Muscle layer of duodenum (tissue), 2 donors: ENCODE measurements at regions not wholly inside any gene's neighbourhood (a gene's known extent, or its start where the extent isn't known, plus 50 kb on each side); places are given as distances from the start of the nearest gene placed in this dataset.
"Not testable (repeated sequence)": the region's sequence is repeated elsewhere in the genome, so short reads cannot be mapped to it uniquely, and the experiment has no call there.

Experiments
- H3K27ac ChIP-seq: one replicate; pipeline ENCODE4 v1.7.0; 2013; ENCODE audit warnings: mild to moderate bottlenecking, low read length
- H3K27me3 ChIP-seq: one replicate; pipeline ENCODE4 v1.7.0; 2013; ENCODE audit warnings: low read depth, mild to moderate bottlenecking, control low read depth, low read length
- H3K36me3 ChIP-seq, 2 donors: one replicate each; pipeline ENCODE4 v1.7.0; 2013; ENCODE audit warnings: low read length in 2 of 2, control low read depth in 1 of 2, mild to moderate bottlenecking in 1 of 2; ENCODE audit not compliant: insufficient read depth in 2 of 2, control insufficient read depth in 1 of 2
- H3K4me1 ChIP-seq, 2 donors: one replicate each; pipeline ENCODE4 v1.7.0; 2013; ENCODE audit warnings: low read length in 2 of 2, mild to moderate bottlenecking in 2 of 2, control low read depth in 1 of 2, moderate library complexity in 1 of 2; ENCODE audit not compliant: insufficient read depth in 2 of 2, control insufficient read depth in 1 of 2
- H3K4me3 ChIP-seq, 2 donors: one replicate each; pipeline ENCODE4 v1.7.0; 2013; ENCODE audit warnings: low read length in 2 of 2, low read depth in 1 of 2, mild to moderate bottlenecking in 1 of 2
- H3K9me3 ChIP-seq, 2 donors: one replicate each; pipeline ENCODE4 v1.7.0; 2013; ENCODE audit warnings: low read length in 2 of 2, control low read depth in 1 of 2, mild to moderate bottlenecking in 1 of 2; ENCODE audit not compliant: control insufficient read depth in 1 of 2
- donor health status: healthy.

- no peak overlapping the region for H3K4me3 ChIP-seq
- H3K27me3 ChIP-seq, result no peaks in the 10 kb centered on the region
- H3K4me1 ChIP-seq, result no peaks in the 10 kb centered on the region
- no peaks in the 10 kb centered on the region for H3K36me3 ChIP-seq
- H3K27ac ChIP-seq, result no peak overlapping the region
- H3K9me3 ChIP-seq, result no peaks in the 10 kb centered on the region
Measured at GRCh38 chr2:180564051-180564450, 416.4 kb upstream of the UBE2E3 start.

DNA sequence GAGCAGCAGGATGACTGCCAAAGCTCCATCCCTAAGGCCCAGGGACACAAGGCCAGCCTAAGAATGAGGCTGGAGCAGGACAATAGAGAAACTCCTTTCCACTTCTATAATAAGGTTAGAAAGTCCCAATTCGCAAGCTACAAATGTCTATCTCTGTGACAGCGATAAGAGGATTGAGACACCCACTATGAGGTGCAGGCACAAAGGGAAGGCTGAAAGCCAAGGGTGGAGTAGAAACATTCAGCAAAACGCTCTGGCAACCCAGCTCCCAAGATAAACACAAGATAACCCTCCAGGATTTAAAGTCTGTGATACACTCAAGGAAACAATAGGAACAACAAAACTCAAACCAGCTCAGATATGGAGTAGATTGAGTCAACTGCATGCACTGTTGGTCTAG, 418.0 kb upstream of the UBE2E3 start:
- Histone ChIP-seq H3K27ac (no peak overlapping the region), H3K36me3 (no peaks in the 10 kb centered on the region), H3K4me1 (no peaks in the 10 kb centered on the region), H3K4me3 (no peak overlapping the region), H3K9me3 (no peaks in the 10 kb centered on the region), H3K27me3 (no peaks in the 10 kb centered on the region)

DNA sequence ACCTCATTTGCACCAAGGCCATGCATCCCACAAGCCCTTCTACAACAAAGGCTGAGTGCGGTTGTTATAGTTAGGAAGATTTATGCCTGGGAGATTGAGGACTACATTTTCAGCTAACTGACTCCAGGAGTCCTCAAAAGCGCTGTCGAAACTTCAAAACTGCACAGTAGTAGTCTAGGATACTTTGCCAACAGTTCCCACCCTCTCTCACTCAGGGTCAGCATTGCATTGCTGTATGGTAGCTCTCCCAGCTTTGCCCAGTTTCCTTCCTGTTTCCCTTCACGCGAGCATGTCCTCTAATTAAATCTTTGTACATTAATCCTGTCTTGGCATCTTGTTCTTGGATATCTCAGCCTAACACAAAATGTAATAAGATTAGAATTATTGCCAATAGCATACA, 420.6 kb upstream of the UBE2E3 start:
- no peak overlapping the region for H3K4me3 ChIP-seq
- no peak overlapping the region for H3K27ac ChIP-seq
- no peaks in the 10 kb centered on the region for H3K4me1 ChIP-seq
- no peaks in the 10 kb centered on the region for H3K27me3 ChIP-seq
- H3K36me3 ChIP-seq, result no peaks in the 10 kb centered on the region
- no peaks in the 10 kb centered on the region for H3K9me3 ChIP-seq

GRCh38 chr2:180559038-180559437, 421.4 kb upstream of the UBE2E3 start:
- Histone ChIP-seq H3K4me3 (no peak overlapping the region), H3K27ac (no peak overlapping the region), H3K36me3 (no peaks in the 10 kb centered on the region), H3K4me1 (no peaks in the 10 kb centered on the region), H3K27me3 (no peaks in the 10 kb centered on the region), H3K9me3 (no peaks in the 10 kb centered on the region)

DNA sequence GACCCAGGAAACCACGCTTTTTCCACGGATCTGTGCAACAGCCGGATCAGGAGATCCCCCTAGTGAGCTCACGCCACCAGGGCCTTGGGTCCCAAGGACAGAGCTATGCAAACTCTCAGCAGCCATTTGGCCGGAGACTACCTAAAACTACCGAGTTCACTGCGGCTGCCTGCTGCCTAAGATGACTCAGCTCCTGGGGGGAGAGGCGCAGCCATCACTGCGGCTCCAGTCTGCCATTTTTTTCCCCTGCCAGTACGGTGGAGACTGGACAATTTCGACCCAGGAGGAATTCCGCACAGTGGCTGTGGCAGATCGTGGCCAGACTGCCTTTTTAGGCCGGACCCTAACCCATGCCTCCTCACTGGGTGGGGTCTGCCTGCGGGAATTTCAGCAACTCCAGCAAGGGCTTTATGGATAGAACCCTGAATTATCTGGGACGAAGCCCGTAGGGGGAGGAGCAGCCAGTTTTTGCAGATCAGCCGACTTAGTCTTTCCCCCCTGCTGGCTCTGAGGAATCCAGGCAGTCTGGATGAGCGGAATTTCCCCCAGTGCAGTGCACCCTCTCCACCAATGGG, 424.9 kb upstream of the UBE2E3 start:
- no peaks in the 10 kb centered on the region for H3K36me3 ChIP-seq
- no peak overlapping the region for H3K4me3 ChIP-seq
- no peak overlapping the region for H3K27ac ChIP-seq
- no peaks in the 10 kb centered on the region for H3K4me1 ChIP-seq
- no peaks in the 10 kb centered on the region for H3K27me3 ChIP-seq
- no peaks in the 10 kb centered on the region for H3K9me3 ChIP-seq

DNA sequence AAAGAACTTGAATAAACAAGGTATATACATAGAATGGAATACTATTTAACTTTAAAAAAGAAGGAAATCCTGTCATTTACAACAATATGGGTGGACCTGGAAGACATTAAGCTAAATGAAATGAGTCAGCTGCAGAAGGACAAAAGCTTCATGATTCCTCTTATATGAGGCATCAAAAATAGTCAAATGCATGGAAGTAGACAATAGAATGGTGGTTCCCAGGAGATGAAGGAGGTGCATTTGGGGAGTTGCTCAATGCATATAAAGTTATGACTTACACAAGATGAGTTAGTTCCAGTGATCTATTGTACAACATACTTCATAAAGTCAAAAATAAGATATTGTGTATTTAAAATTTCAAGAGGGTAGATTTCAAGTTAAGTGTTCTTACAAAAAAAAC, 426.1 kb upstream of the UBE2E3 start:
- H3K9me3 ChIP-seq, result no peaks in the 10 kb centered on the region
- no peaks in the 10 kb centered on the region for H3K27me3 ChIP-seq
- H3K27ac ChIP-seq, result no peak overlapping the region
- H3K4me1 ChIP-seq, result no peaks in the 10 kb centered on the region
- H3K36me3 ChIP-seq, result no peaks in the 10 kb centered on the region
- H3K4me3 ChIP-seq, result no peak overlapping the region

- Histone ChIP-seq H3K4me1 (no peaks in the 10 kb centered on the region), H3K9me3 (no peaks in the 10 kb centered on the region), H3K27me3 (no peaks in the 10 kb centered on the region), H3K27ac (no peak overlapping the region), H3K4me3 (no peak overlapping the region), H3K36me3 (no peaks in the 10 kb centered on the region)
Measured at GRCh38 chr2:180553094-180553715, 427.2 kb upstream of the UBE2E3 start.

GRCh38 chr2:180542511-180542910, 437.9 kb upstream of the UBE2E3 start:
- no peaks in the 10 kb centered on the region for H3K36me3 ChIP-seq
- H3K4me3 ChIP-seq, result no peak overlapping the region
- peaks cover 0 to 9% of the 10 kb centered on the region in 2 donors for H3K4me1 ChIP-seq
- peaks cover 0 to 6% of the 10 kb centered on the region in 2 donors for H3K9me3 ChIP-seq
- H3K27me3 ChIP-seq, result no peaks in the 10 kb centered on the region
- no peak overlapping the region for H3K27ac ChIP-seq

- no peaks in the 10 kb centered on the region for H3K27me3 ChIP-seq
- no peak overlapping the region for H3K27ac ChIP-seq
Measured at GRCh38 chr2:180540761-180541160, 439.6 kb upstream of the UBE2E3 start.

GRCh38 chr2:180539541-180539940, 440.9 kb upstream of the UBE2E3 start:
- Histone ChIP-seq H3K9me3 (no peaks in the 10 kb centered on the region), H3K4me3 (no peak overlapping the region), H3K27ac (no peak overlapping the region), H3K4me1 (no peaks in the 10 kb centered on the region), H3K27me3 (no peaks in the 10 kb centered on the region), H3K36me3 (no peaks in the 10 kb centered on the region)

More at GRCh38 chr2:180540761-180541160, 439.6 kb upstream of the UBE2E3 start:
- H3K9me3 ChIP-seq, result peaks cover 0 to 3% of the 10 kb centered on the region in 2 donors
- H3K4me3 ChIP-seq, result no peak overlapping the region
- H3K36me3 ChIP-seq, result no peaks in the 10 kb centered on the region
- no peaks in the 10 kb centered on the region for H3K4me1 ChIP-seq

- no peaks in the 10 kb centered on the region for H3K27me3 ChIP-seq
- H3K9me3 ChIP-seq, result no peaks in the 10 kb centered on the region
- H3K4me1 ChIP-seq, result no peaks in the 10 kb centered on the region
- H3K4me3 ChIP-seq, result no peak overlapping the region
- H3K27ac ChIP-seq, result no peak overlapping the region
- no peaks in the 10 kb centered on the region for H3K36me3 ChIP-seq
Measured at GRCh38 chr2:180535289-180535688, 445.1 kb upstream of the UBE2E3 start.

- H3K27me3 ChIP-seq, H3K36me3 ChIP-seq, H3K27ac ChIP-seq, H3K4me3 ChIP-seq, H3K4me1 ChIP-seq, H3K9me3 ChIP-seq: not testable (repeated sequence)
Measured at GRCh38 chr2:180531787-180532186, 448.6 kb upstream of the UBE2E3 start.
